ENCODE measurements at regions not wholly inside any gene's neighbourhood (a gene's known extent, or its start where the extent isn't known, plus 50 kb on each side); places are given as distances from the start of the nearest gene placed in this dataset.
"Not testable (repeated sequence)": the region's sequence is repeated elsewhere in the genome, so short reads cannot be mapped to it uniquely, and the experiment has no call there.

- no peak for DNase-seq
These were observed 396.4 kb downstream of the BCKDHB start for GRCh38 chr6:80502871-80503270.

GRCh38 chr6:80501636-80502035, 395.2 kb downstream of the BCKDHB start:
- no peak for DNase-seq

- not testable (repeated sequence) for DNase-seq
These were observed 391.4 kb downstream of the BCKDHB start for GRCh38 chr6:80497696-80498486.

- no peak for DNase-seq
These were observed 383.6 kb downstream of the BCKDHB start for GRCh38 chr6:80489911-80490635.

- DNase-seq, result no peak
These were observed 381.7 kb downstream of the BCKDHB start for GRCh38 chr6:80488190-80488589.

- not testable (repeated sequence) for DNase-seq
These were observed 379.0 kb downstream of the BCKDHB start for GRCh38 chr6:80485494-80485893.

GRCh38 chr6:80482056-80482455, 375.6 kb downstream of the BCKDHB start:
- no peak for DNase-seq

- no peak for DNase-seq
These were observed 374.1 kb downstream of the BCKDHB start for GRCh38 chr6:80480421-80481157.

GRCh38 chr6:80478030-80478429, 371.6 kb downstream of the BCKDHB start:
- DNase-seq, result no peak

- DNase-seq, result no peak
These were observed 371.1 kb downstream of the BCKDHB start for GRCh38 chr6:80477591-80477990.

- no peak for DNase-seq
These were observed 365.8 kb downstream of the BCKDHB start for GRCh38 chr6:80472271-80472670.

GRCh38 chr6:80469977-80470376, 363.5 kb downstream of the BCKDHB start:
- peak; percentile 77 for DNase-seq

- peak; percentile 48 for DNase-seq
These were observed 361.9 kb downstream of the BCKDHB start for GRCh38 chr6:80468398-80468797.

GRCh38 chr6:80467408-80467807, 360.9 kb downstream of the BCKDHB start:
- peak; percentile 31 for DNase-seq

GRCh38 chr6:80466981-80467380, 360.5 kb downstream of the BCKDHB start:
- peak; percentile 24 for DNase-seq

- DNase-seq, result no peak
These were observed 359.0 kb downstream of the BCKDHB start for GRCh38 chr6:80465513-80465912.

- no peak for DNase-seq
These were observed 358.4 kb downstream of the BCKDHB start for GRCh38 chr6:80464901-80465300.

GRCh38 chr6:80463197-80463596, 356.7 kb downstream of the BCKDHB start:
- no peak for DNase-seq

- DNase-seq, result no peak
These were observed 353.9 kb downstream of the BCKDHB start for GRCh38 chr6:80460257-80460865.

GRCh38 chr6:80457439-80457933, 351.0 kb downstream of the BCKDHB start:
- peak; percentile 90 for DNase-seq

GRCh38 chr6:80456724-80457438, 350.4 kb downstream of the BCKDHB start:
- no peak for DNase-seq
